CD4-positive, alpha-beta T cell treated with Interleukin-12 subunit alpha and Interleukin-12 subunit beta, for 1 hour (primary cell): ENCODE measurements at regions not wholly inside any gene's neighbourhood (a gene's known extent, or its start where the extent isn't known, plus 50 kb on each side); places are given as distances from the start of the nearest gene placed in this dataset.
A peak's percentile ranks its signal among the peaks of the same experiment; 100 is the strongest.

Experiments used
- DNase-seq: peaks from one replicate; pipeline ENCODE4 v3.0.0-alpha.2; 2020

- no peak for DNase-seq
These were observed 193.8 kb downstream of the FOXO1 start for GRCh38 chr13:40472427-40473220.

- no peak for DNase-seq
These were observed 190.8 kb downstream of the FOXO1 start for GRCh38 chr13:40475617-40476016.

GRCh38 chr13:40476175-40476958 is 190.1 kb downstream of the FOXO1 start:
- no peak for DNase-seq

- DNase-seq, result no peak
These were observed 188.5 kb downstream of the FOXO1 start for GRCh38 chr13:40477623-40478608.

GRCh38 chr13:40478775-40479174 is 187.7 kb downstream of the FOXO1 start:
- no peak for DNase-seq

GRCh38 chr13:40479196-40479845 is 187.1 kb downstream of the FOXO1 start:
- DNase-seq, result no peak

- DNase-seq, result peak; percentile 13
These were observed 186.2 kb downstream of the FOXO1 start for GRCh38 chr13:40480012-40480914.

- DNase-seq, result no peak
These were observed 185.4 kb downstream of the FOXO1 start for GRCh38 chr13:40480915-40481516.

- DNase-seq, result no peak
These were observed 182.8 kb downstream of the FOXO1 start for GRCh38 chr13:40483601-40484000.

- no peak for DNase-seq
These were observed 182.2 kb downstream of the FOXO1 start for GRCh38 chr13:40484101-40484800.

GRCh38 chr13:40484974-40485373 is 181.5 kb downstream of the FOXO1 start:
- no peak for DNase-seq

GRCh38 chr13:40485611-40486517 is 180.6 kb downstream of the FOXO1 start:
- peak; percentile 85 for DNase-seq

GRCh38 chr13:40486518-40487163 is 179.8 kb downstream of the FOXO1 start:
- DNase-seq, result no peak

GRCh38 chr13:40488869-40489391 is 177.5 kb downstream of the FOXO1 start:
- no peak for DNase-seq

- peak; percentile 54 for DNase-seq
These were observed 176.2 kb downstream of the FOXO1 start for GRCh38 chr13:40490086-40490758.

GRCh38 chr13:40492511-40492910 is 173.9 kb downstream of the FOXO1 start:
- no peak for DNase-seq

- DNase-seq, result peak; percentile 45
These were observed 171.9 kb downstream of the FOXO1 start for GRCh38 chr13:40494513-40494912.
